KOPT-K1 (cell line): ENCODE measurements at regions not wholly inside any gene's neighbourhood (a gene's known extent, or its start where the extent isn't known, plus 50 kb on each side); places are given as distances from the start of the nearest gene placed in this dataset.
"Not testable (repeated sequence)": the region's sequence is repeated elsewhere in the genome, so short reads cannot be mapped to it uniquely, and the experiment has no call there.

ENCODE experiments used
- H3K27ac ChIP-seq: fragments of 200-600 bp; sonication (generic); 2 replicates; pipeline ENCODE4 v1.5.1; 2016; ENCODE audit warnings: antibody characterized with exemption, mild to moderate bottlenecking, low read depth, low read length; ENCODE audit not compliant: poor library complexity, severe bottlenecking
- H3K36me3 ChIP-seq: fragments of 200-600 bp; sonication (generic); 2 replicates; pipeline ENCODE4 v1.5.1; 2017; ENCODE audit warnings: antibody characterized with exemption, mild to moderate bottlenecking, low read length, moderate library complexity; ENCODE audit not compliant: insufficient read depth
- H3K9me3 ChIP-seq: fragments of 200-600 bp; sonication (generic); 2 replicates; pipeline ENCODE4 v1.5.1; 2017; ENCODE audit warnings: antibody characterized with exemption, low read length, mild to moderate bottlenecking; ENCODE audit not compliant: insufficient read depth, poor library complexity, severe bottlenecking

- no peaks in the 10 kb centered on the region for H3K36me3 ChIP-seq
- no peak overlapping the region for H3K27ac ChIP-seq
- no peaks in the 10 kb centered on the region for H3K9me3 ChIP-seq
These were observed 109.2 kb downstream of the OSTF1 start for GRCh38 chr9:75197561-75197960.

DNA sequence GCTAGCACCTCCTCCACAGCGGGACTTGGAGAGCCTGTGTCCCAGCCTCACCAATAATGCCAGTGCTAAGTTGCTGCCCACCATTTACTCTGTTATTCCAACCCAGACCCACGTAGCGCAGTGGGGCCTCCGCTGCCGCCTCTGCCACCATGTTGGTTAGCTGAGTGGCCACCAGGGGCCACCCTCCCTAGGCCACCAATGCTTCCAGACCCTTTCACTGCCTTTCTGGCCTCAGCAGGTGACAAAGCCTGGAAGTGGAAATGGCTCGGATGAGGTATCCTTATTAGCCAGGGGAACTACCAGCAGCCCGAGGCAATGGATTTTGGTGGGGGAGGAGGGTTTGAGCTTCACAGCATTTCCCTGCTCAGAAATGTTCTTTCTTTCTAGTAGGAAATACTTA, 110.1 kb downstream of the OSTF1 start:
- Histone ChIP-seq H3K9me3 (no peaks in the 10 kb centered on the region), H3K27ac (no peak overlapping the region), H3K36me3 (no peaks in the 10 kb centered on the region)

DNA sequence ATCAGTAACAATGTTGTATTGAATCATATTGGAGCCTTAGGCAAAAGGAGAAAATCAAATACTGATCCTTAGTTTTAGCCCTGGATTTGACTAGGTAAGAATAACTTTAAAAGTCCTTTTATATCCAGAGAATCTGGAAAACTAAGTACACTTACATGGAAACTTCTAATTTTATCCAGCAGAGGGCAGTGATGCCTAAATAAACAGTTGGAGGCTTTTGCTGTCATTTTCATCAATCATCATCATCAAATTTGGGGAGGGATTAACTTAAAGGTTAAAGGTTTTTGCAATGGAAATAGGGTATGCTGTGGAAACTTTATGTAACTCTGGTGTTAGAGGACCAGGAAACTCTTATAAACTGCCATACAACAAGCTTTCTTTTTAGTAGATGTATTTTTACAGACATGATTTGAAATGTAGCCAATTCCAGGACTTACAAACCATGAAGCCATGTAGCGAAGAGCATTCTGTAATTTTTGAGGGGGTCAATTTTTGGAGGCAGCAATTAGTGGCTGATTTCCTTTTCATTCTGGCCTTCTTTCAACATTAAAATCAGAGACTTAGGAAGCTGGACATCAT, 112.7 kb downstream of the OSTF1 start:
- no peaks in the 10 kb centered on the region for H3K9me3 ChIP-seq
- H3K27ac ChIP-seq: no peak overlapping the region
- H3K36me3 ChIP-seq: no peaks in the 10 kb centered on the region

DNA sequence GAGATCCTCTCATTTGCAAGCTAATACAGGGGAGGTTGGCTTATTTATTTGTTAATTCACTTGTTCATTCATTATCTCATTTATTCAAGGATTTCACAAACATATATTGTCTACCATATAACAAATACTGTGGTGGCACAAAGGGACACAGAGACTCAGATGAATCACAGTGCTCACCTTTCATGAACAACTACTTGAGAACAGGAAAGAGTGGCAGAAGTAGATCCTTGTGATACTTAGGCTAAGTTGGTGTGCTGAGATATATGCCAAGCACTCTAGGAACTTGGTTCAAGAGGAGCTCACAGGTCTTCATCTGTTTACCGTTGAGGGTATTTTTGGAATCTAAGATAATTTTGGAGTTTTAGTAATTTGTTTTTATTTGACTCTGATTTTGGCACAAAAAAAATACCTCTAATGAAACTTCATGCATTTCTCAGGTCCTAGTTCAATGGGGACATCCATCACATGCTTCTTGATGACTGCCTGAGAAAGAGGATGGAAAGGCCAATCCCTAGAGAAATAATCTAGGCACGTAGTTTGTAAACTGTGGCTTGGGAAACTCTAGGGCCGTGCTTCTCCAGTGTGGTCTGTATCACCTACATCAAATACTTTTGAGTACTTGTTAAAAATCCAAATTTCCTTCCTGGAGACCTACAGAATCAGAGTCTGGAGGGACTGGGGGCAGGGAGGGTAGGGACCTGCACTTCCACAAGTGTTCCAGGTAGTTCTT, 113.3 kb downstream of the OSTF1 start:
- H3K27ac ChIP-seq: no peak overlapping the region
- no peaks in the 10 kb centered on the region for H3K9me3 ChIP-seq
- H3K36me3 ChIP-seq: no peaks in the 10 kb centered on the region

GRCh38 chr9:75207997-75208396, 119.7 kb downstream of the OSTF1 start:
- H3K27ac ChIP-seq, H3K36me3 ChIP-seq, H3K9me3 ChIP-seq: not testable (repeated sequence)

GRCh38 chr9:75210215-75210614, 121.9 kb downstream of the OSTF1 start:
- H3K27ac ChIP-seq: no peak overlapping the region
- no peaks in the 10 kb centered on the region for H3K9me3 ChIP-seq
- no peaks in the 10 kb centered on the region for H3K36me3 ChIP-seq

DNA sequence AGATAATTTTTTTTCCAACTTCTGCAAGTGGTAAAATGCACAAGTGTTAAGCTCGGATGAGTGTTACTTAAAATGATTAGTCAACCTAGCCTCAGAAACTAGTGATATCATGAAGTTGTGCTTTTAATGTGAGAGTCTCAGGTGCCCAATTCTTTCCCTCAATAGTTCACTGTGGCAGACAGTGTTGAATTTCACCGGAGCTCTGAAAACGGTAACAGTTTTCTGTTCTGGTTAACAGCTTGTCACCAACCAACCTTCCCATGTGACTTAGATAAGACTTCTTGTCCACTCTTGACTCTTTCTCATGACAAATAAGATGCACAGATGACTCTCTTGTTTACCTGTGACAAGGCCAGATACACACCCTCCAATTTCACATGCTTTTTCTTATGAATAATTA, 125.5 kb downstream of the OSTF1 start:
- no peaks in the 10 kb centered on the region for H3K36me3 ChIP-seq
- H3K27ac ChIP-seq: no peak overlapping the region

GRCh38 chr9:75226403-75227139, 138.3 kb downstream of the OSTF1 start:
- Histone ChIP-seq H3K9me3 (no peaks in the 10 kb centered on the region), H3K36me3 (no peaks in the 10 kb centered on the region), H3K27ac (no peak overlapping the region)

More for the DNA sequence above, 125.5 kb downstream of the OSTF1 start:
- no peaks in the 10 kb centered on the region for H3K9me3 ChIP-seq

DNA sequence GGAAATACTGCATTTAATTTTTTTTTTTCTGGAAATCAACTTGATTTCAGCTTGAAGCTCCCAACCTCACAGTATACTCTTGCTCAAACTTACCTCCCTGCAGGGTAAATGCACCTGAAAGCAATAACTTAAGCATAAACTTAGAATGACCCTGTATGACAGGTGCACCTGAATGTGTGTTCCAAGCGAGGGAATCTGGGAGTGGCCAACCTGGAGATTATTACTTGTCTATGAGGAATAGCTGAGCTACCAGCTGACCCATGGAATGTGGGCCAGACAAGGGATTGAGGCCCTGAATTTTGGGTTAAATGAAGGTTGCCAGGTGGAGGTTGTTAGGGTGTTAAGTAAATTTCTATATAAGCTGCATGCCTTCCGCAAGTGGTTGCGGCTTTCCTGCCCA, 140.6 kb downstream of the OSTF1 start:
- H3K27ac ChIP-seq: no peak overlapping the region
- H3K9me3 ChIP-seq: no peaks in the 10 kb centered on the region
- no peaks in the 10 kb centered on the region for H3K36me3 ChIP-seq

- Histone ChIP-seq H3K27ac (no peak overlapping the region), H3K36me3 (no peaks in the 10 kb centered on the region), H3K9me3 (no peaks in the 10 kb centered on the region)
These were observed 141.5 kb downstream of the OSTF1 start for GRCh38 chr9:75229605-75230332.

DNA sequence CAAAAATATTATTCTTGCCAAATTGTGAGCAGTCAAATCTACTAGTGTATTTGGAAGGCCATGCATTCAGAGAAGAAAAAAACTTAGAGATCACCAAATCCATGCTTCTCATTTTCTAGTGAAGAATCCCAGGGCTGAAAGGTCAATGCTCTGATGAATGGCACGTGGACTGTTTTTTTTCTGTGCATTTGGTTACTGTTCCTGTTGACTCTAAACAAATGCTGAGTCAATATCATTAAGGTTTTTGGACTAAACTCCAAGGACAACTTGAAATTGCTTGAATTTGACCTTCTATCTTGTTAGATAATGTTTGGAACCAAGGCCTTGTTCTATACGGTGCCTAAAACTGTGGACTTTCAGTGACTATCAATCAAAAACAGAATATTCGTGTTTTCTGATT, 142.2 kb downstream of the OSTF1 start:
- peaks cover 6% of the 10 kb centered on the region for H3K9me3 ChIP-seq
- H3K27ac ChIP-seq: no peak overlapping the region
- no peaks in the 10 kb centered on the region for H3K36me3 ChIP-seq

DNA sequence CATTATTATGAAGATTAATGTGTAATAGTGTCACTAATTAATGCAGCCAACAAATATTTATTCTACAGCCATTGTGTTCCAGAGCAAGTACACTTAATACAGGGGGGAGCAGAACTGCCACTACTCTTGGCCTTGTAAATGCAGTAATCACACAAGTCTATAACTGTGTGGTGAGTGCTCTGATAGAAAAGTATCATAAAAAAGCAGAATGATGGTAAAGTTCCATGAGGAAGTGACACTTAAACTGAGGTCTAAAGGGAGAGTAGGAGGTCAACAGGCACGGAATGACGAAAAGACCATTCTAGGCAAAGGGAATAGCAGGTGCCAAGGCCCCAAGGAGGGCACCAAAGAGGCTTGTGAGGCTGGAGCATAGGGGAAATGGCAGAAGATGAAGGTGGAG, 142.9 kb downstream of the OSTF1 start:
- Histone ChIP-seq H3K27ac (no peak overlapping the region), H3K36me3 (no peaks in the 10 kb centered on the region), H3K9me3 (peaks cover 13% of the 10 kb centered on the region)

DNA sequence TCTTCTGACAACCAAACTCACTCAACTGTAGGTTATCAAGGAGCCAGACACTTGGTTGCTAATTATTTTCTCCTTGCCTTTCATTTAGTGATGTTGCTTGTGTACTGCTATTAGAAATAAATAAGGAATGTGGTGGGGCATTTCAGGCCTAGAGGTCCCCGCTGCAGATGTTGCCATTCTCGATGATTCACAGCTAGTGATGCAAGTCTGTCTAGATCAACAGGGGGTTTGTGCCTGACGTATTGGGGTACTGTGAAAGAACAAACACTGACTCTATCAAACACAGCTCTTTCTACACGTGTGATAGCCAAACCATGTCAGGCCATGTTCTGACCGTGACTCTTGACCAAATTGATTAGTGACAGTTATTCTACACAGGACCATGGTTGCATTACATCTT, 144.7 kb downstream of the OSTF1 start:
- no peak overlapping the region for H3K27ac ChIP-seq
- H3K9me3 ChIP-seq: peaks cover 20% of the 10 kb centered on the region
- H3K36me3 ChIP-seq: no peaks in the 10 kb centered on the region

DNA sequence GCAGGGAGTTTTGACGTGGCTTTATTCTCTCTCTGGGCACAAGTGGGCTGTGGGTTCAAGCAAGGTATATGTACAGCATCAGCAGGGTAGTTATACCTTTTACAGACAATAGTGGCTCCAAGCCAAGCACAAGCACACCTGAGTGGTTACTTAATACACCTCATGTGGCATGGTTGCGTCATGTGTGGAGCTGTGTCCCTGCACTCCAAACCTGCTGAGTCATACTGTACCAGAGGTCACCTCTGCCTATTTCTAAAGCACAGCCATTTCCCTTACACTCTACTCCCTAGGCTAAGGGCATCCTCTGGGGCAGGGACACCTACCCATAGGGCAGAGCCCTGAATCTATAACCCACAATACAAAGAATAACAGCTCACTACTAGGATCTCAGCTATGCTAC, 147.3 kb downstream of the OSTF1 start:
- Histone ChIP-seq H3K36me3 (no peaks in the 10 kb centered on the region), H3K27ac (no peak overlapping the region), H3K9me3 (peaks cover 20% of the 10 kb centered on the region)

DNA sequence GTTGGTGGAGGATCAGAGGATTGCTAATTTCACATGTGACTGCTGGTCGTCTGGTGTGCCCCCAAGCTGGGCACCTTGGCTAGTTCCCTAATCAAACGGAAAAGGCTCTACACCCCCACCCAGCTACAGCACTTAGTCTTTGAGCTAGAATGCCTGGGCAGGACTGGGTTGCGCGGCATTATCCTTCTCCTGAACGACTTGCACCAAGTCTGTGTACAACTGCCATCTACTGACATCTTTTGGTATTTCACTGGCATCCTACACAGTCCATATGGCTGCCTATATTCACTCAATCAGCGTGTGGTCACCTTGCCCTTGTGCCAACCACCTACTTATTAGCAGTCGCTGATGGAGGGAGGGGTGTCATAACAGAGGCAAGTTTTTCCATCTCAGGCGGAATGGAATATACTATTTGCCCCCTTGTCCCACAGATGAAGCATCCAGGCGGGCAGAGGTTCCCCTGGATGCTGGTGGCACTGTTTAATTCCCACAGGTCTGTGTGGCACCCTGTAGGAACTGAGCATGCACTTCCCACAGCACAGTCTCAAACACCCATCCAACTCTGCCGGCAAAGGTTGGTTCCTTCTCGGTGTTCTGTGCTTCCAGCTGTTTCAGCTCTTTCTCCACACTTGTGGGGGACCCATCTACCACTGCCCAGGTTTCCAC, 150.1 kb downstream of the OSTF1 start:
- no peaks in the 10 kb centered on the region for H3K36me3 ChIP-seq
- H3K27ac ChIP-seq: no peak overlapping the region
- peaks cover 20% of the 10 kb centered on the region for H3K9me3 ChIP-seq
